GM13977 (cell line): ENCODE measurements at regions not wholly inside any gene's neighbourhood (a gene's known extent, or its start where the extent isn't known, plus 50 kb on each side); places are given as distances from the start of the nearest gene placed in this dataset.

Experiments
- DNase-seq: peaks from one replicate; pipeline ENCODE4 v3.0.0; 2012; ENCODE audit warnings: low spot score
- CTCF ChIP-seq: IDR thresholded peaks from 2 replicates; pipeline ENCODE4 v1.5.1; 2012; ENCODE audit warnings: mild to moderate bottlenecking, control low read depth; ENCODE audit not compliant: insufficient read depth; ENCODE audit errors: extremely low read depth, missing control alignments
- in situ Hi-C: fragments of 300-500 bp; cut with MboI; formaldehyde crosslinking; loops from one replicate; pipeline ENCODE4 v1.12.0; 2022; ENCODE audit warnings: low sequenced_read_pairs, low pct_unique_long_range_greater_than_20kb, mixed read lengths, inconsistent platforms; ENCODE audit not compliant: unreplicated experiment

GRCh38 chr16:88282564-88283395, 100.0 kb upstream of the ZNF469 start:
- in situ Hi-C loops = no loop called here
- no peak for DNase-seq
- TF ChIP-seq CTCF = no peak

- TF ChIP-seq CTCF = no peak
- no peak for DNase-seq
- in situ Hi-C loops = no loop called here
Measured at GRCh38 chr16:88283596-88283995, 99.2 kb upstream of the ZNF469 start.

GRCh38 chr16:88284101-88284500, 98.7 kb upstream of the ZNF469 start:
- TF ChIP-seq CTCF = no peak
- in situ Hi-C loops = no loop called here
- DNase-seq = no peak

- in situ Hi-C loops = no loop called here
- TF ChIP-seq CTCF = no peak
- DNase-seq = no peak
Measured at GRCh38 chr16:88284626-88285513, 97.9 kb upstream of the ZNF469 start.

- TF ChIP-seq CTCF = no peak
- DNase-seq = no peak
- in situ Hi-C loops = no loop called here
Measured at GRCh38 chr16:88285514-88285822, 97.3 kb upstream of the ZNF469 start.

GRCh38 chr16:88286301-88286923, 96.3 kb upstream of the ZNF469 start:
- DNase-seq = no peak
- in situ Hi-C loops = no loop called here
- no peak for TF ChIP-seq CTCF
